Peyer's patch (tissue), 4 donors: ENCODE measurements at regions not wholly inside any gene's neighbourhood (a gene's known extent, or its start where the extent isn't known, plus 50 kb on each side); places are given as distances from the start of the nearest gene placed in this dataset.

Experiments
- DNase-seq, 3 donors: peaks; one replicate each; pipeline ENCODE4 v3.0.0-alpha.2; 2017 to 2019
- H3K27ac ChIP-seq, 4 donors: fragments of 200-600 bp; sonication (generic); one replicate each; pipeline ENCODE4 v1.5.1; 2016 to 2019
- H3K27me3 ChIP-seq, 2 donors: fragments of 200-600 bp; sonication (generic); one replicate each; pipeline ENCODE4 v1.5.1; 2019
- H3K36me3 ChIP-seq, 3 donors: fragments of 200-600 bp; sonication (generic); one replicate each; pipeline ENCODE4 v1.5.1; 2016 to 2019
- H3K4me1 ChIP-seq, 4 donors: fragments of 200-600 bp; sonication (generic); one replicate each; pipeline ENCODE4 v1.5.1; 2016 to 2019
- H3K4me3 ChIP-seq, 4 donors: fragments of 200-600 bp; sonication (generic); 1 replicate in 3 of 4; 2 replicates in 1 of 4; pipeline ENCODE4 v1.5.1; 2016 to 2019; ENCODE audit warnings: mild to moderate bottlenecking in 1 of 4
- H3K9me3 ChIP-seq, 4 donors: fragments of 200-600 bp; sonication (generic); one replicate each; pipeline ENCODE4 v1.5.1; 2016 to 2019; ENCODE audit warnings: mild to moderate bottlenecking in 1 of 4
- CTCF ChIP-seq, 6 experiments: fragments of 450-650 bp in 4 of 6; fragments of 200-600 bp in 2 of 6; sonication (generic) in 1 of 6; IDR thresholded peaks; one replicate each; pipeline ENCODE4 v1.5.1; 2017 to 2019; ENCODE audit warnings: antibody characterized with exemption in 6 of 6, mild to moderate bottlenecking in 3 of 6, moderate library complexity in 1 of 6
- POLR2A ChIP-seq, 2 donors: fragments of 450-650 bp; IDR thresholded peaks; one replicate each; pipeline ENCODE4 v1.5.1; 2017; ENCODE audit warnings: antibody characterized with exemption in 2 of 2, mild to moderate bottlenecking in 2 of 2, moderate library complexity in 2 of 2

GRCh38 chr6:15997586-15998388 is 131.1 kb upstream of the MYLIP start:
- no peaks in the 10 kb centered on the region for H3K9me3 ChIP-seq
- no peak overlapping the region for H3K27ac ChIP-seq
- H3K4me1 ChIP-seq, result no peaks in the 10 kb centered on the region
- H3K27me3 ChIP-seq, result no peaks in the 10 kb centered on the region
- H3K4me3 ChIP-seq, result no peak overlapping the region
- no peaks in the 10 kb centered on the region for H3K36me3 ChIP-seq
- no peak for DNase-seq
- TF ChIP-seq CTCF (IDR thresholded peaks at IDR 0.05) (no peak), POLR2A (IDR thresholded peaks at IDR 0.05) (no peak)

DNA sequence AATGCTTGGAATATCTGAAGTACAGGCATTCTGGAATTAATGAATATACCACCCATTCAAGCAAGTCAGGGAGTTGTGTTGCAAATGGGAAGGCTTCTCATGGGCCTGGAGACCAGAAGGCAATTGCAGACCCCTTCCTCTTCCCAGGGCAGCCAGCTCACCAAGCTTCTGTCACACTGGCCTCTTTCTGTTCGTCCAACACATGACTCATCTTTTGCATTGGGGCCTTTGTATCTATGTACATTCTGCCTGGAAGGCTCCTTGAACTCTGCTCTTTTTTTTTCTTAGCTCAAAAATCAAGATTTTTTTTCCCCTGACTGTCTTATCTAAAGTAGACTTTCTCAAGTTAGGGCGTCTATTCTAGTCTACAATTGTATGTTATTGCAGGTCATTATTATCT is 132.9 kb upstream of the MYLIP start:
- Histone ChIP-seq H3K27me3 (no peaks in the 10 kb centered on the region), H3K4me3 (no peak overlapping the region), H3K27ac (no peak overlapping the region), H3K9me3 (no peaks in the 10 kb centered on the region), H3K4me1 (no peaks in the 10 kb centered on the region), H3K36me3 (no peaks in the 10 kb centered on the region)
- TF ChIP-seq POLR2A (IDR thresholded peaks at IDR 0.05) (no peak), CTCF (IDR thresholded peaks at IDR 0.05) (no peak)
- no peak for DNase-seq

DNA sequence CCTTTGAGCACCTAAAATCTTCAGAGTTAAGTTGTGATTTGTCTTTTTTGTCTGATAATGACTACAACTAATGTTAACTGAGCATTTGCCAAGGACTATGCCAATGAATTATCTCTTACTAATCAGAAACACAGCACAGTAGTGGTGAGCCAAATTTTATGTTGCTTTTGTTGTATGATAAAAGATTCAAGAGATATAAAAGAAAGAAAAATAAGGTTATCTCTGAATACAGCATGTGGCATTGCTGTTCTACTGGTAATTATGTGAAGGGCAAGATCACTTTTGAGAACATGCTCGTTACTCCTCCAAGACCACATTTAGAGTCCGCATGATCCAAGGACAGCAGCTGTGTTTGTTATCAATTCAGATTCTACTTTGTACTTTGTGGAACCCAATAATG is 133.4 kb upstream of the MYLIP start:
- Histone ChIP-seq H3K4me3 (no peak overlapping the region), H3K27ac (no peak overlapping the region), H3K9me3 (no peaks in the 10 kb centered on the region), H3K27me3 (no peaks in the 10 kb centered on the region), H3K4me1 (no peaks in the 10 kb centered on the region), H3K36me3 (no peaks in the 10 kb centered on the region)
- TF ChIP-seq CTCF (IDR thresholded peaks at IDR 0.05), result no peak
- no peak for TF ChIP-seq POLR2A (IDR thresholded peaks at IDR 0.05)
- DNase-seq, result no peak

- Histone ChIP-seq H3K4me1 (no peaks in the 10 kb centered on the region), H3K4me3 (no peak overlapping the region), H3K27me3 (no peaks in the 10 kb centered on the region), H3K27ac (no peak overlapping the region), H3K36me3 (no peaks in the 10 kb centered on the region), H3K9me3 (no peaks in the 10 kb centered on the region)
- TF ChIP-seq POLR2A (IDR thresholded peaks at IDR 0.05) (no peak), CTCF (IDR thresholded peaks at IDR 0.05) (no peak)
- no peak for DNase-seq
Observed at GRCh38 chr6:15994814-15995459, 133.9 kb upstream of the MYLIP start.

GRCh38 chr6:15993716-15994228 is 135.1 kb upstream of the MYLIP start:
- Histone ChIP-seq H3K4me1 (no peaks in the 10 kb centered on the region), H3K9me3 (no peaks in the 10 kb centered on the region), H3K27me3 (no peaks in the 10 kb centered on the region), H3K27ac (no peak overlapping the region), H3K36me3 (no peaks in the 10 kb centered on the region), H3K4me3 (no peak overlapping the region)
- TF ChIP-seq POLR2A (IDR thresholded peaks at IDR 0.05), result no peak
- TF ChIP-seq CTCF (IDR thresholded peaks at IDR 0.05), result no peak
- no peak for DNase-seq
